GM12801 (cell line): ENCODE measurements at regions not wholly inside any gene's neighbourhood (a gene's known extent, or its start where the extent isn't known, plus 50 kb on each side); places are given as distances from the start of the nearest gene placed in this dataset.

ENCODE experiments used
- TF ChIP-seq, protein P1 (sequence below): IDR thresholded peaks from one replicate; pipeline ENCODE4 v1.5.1; 2011; ENCODE audit warnings: control low read depth; ENCODE audit not compliant: insufficient read length; ENCODE audit errors: extremely low read depth

DNA sequence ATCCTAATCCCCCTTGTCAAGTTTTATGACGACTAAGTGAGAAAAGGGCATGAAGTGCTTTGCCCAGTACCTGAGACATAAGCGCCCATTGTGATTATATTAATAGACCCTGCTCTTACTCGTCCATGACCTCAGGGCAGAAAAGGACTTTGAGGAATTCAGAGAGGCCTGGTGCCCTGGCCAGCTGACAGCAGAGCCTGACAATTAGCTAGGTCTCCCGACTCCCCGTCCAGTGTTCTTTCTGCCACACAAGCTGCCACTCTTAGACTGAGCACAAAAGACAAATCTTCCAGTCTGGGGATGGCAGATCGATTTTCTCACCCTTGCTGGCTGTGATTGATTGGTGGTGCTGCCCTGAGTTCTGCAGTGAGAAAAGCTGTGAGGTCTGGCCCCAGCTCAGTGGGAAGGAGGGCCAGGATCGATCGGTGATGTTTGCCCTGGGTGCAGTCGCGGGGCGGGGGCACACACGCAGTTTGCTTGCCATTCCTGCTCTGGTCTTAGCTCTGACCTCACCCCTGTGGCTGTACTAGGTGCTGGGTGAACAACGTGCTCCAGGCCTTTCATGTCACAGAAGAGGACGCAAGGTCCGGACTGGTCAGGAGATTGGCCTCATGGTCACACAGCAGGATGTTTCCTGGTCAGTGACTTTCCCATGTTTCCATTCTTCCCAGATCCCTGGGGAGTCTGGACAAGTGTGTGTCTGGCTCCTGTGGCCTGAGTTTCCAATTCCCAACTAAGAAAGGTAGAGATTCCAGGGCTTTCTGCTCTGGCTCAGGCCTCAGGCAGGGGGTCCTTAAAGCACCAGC lies 67.4 kb upstream of the TLE3 start:
- TF ChIP-seq, protein P1, sequence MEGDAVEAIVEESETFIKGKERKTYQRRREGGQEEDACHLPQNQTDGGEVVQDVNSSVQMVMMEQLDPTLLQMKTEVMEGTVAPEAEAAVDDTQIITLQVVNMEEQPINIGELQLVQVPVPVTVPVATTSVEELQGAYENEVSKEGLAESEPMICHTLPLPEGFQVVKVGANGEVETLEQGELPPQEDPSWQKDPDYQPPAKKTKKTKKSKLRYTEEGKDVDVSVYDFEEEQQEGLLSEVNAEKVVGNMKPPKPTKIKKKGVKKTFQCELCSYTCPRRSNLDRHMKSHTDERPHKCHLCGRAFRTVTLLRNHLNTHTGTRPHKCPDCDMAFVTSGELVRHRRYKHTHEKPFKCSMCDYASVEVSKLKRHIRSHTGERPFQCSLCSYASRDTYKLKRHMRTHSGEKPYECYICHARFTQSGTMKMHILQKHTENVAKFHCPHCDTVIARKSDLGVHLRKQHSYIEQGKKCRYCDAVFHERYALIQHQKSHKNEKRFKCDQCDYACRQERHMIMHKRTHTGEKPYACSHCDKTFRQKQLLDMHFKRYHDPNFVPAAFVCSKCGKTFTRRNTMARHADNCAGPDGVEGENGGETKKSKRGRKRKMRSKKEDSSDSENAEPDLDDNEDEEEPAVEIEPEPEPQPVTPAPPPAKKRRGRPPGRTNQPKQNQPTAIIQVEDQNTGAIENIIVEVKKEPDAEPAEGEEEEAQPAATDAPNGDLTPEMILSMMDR = no peak

DNA sequence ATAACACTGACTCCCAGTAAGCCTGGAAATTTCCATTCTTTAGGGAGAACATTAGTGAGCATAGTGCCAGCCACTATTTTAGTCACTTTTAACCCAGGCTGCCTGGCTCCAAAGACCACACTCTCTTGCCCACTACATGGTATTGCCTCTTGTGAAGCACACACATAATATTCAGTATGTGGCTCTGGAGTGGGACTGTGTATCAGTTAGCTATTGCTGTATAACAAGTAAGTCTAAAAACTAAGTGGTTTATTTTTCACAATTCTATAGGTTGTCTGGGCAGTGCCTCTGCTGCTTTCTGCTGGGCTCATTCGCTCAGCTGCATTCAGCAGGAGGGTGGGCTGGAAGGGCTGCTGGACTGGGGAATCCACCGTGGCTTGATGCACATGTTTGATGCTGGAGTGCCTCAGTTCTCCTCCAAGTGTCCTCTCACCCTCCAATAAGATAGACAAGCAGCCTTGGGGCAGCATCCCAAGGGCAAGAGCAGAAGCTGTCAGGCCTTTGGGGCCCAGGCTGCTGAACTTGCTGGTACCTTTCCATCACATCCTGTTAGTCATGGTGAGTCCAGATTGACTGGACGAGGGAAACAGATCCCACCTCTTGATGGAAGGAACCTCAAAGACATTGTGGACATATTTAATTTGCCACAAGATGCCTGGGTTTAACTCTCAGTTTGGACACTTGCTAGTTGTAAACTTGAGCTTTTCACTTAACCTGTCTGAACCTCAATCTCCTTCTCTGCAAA lies 66.6 kb upstream of the TLE3 start:
- TF ChIP-seq, protein P1 = no peak

DNA sequence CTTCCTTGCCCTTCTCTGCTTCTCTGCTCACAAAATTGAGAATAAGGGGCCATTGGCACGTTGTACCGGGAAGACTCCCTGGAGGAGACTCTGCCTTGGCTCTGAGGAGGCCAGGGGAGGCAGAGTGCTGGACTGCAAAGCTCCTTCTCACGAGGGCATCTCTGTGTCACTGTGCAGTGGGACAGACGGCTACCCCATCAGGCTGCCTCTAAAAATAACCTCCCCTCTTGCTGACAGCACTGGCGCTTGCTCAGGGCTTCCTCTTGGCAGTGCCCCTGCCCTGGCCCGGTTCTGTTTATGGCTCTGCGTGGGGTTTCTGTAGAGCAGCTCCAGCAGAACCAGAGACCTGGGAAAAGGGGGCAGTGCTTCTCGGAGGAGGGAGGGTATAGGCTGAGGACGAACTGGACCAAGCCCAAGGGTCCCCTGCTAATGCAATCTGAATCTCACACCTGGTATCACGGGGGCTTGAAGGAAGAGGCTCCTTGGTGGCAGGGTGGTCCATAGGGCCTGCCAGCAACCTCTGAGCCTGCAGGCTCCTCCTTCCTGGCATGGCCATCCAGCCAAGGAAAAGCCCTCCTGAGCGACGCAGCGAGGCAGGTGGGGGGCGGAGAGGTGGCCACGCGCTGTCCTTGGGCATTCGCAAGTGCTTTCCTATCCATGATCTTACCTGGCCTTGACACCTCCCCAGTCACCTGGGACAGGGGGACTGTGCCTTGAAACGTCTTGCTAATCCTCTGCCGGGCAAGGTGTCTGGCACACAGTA lies 63.3 kb upstream of the TLE3 start:
- TF ChIP-seq, protein P1 = no peak

DNA sequence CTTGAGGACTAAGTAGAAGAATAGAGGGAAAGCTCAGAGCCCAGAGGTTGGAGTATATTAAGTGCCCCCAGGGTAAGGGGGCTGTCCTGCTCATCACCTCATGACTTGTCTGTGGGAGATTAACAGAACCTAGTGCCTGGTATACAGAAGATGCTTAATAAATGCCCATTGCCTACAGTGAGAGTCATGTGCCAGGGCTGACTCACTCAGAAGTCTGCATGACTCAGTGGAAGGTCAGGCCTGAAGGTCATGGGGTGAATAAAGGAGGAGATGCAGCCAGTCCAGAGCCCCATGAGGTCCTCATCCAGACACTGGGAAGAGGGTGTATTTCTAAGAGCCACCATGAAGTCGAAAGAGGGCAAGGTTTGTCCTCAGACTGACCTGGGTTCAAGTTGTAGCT lies 62.5 kb upstream of the TLE3 start:
- TF ChIP-seq, protein P1 = no peak

DNA sequence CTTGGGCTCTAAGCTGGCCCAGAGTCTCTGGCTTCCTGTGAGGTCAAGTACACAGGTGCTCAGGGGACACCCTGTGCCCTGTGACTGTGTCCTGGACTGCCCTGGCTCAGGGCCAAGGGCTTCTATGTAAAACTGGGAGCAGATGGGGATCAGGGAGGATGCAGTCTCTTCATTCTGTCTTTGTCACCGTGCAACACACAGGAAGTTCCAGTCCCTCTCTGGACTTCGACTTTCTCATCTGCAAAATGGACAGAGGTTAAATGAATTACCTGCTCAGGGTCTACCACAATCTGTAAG lies 61.9 kb upstream of the TLE3 start:
- TF ChIP-seq, protein P1 = no peak

DNA sequence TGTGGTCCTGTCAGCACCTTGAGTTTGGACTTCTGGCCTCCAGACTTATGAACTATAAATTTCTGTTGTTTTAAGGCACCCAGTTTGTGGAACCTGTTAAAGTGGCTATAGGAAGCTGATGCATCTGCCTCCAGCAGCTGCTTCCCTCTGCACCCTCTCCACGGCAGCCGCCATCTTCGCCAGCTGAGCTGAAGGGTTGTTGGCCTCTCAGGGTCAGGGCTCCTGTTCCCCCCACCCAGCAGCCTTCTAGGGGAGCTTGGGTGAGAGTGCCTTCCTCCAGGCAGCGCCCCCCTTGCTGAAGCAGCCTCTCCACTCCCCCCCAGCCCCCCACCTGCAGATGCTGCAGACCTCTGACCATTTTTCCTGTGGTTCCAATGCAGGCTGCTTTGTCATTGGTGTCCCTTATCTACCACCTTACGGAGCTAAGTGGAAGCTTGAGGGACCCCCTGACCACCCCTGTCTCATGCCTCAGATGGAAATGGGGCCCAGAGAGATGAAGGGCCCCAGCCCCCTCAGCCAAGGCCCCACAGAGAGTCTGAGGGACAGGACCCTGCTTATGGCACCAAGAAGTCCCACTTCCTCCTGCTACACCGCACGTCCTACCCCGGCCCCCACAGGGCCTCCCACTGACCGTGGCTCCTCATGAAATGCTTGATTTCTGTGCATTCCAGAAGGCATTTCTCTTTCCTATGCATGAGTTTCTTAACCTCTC lies 61.4 kb upstream of the TLE3 start:
- TF ChIP-seq, protein P1 = no peak

DNA sequence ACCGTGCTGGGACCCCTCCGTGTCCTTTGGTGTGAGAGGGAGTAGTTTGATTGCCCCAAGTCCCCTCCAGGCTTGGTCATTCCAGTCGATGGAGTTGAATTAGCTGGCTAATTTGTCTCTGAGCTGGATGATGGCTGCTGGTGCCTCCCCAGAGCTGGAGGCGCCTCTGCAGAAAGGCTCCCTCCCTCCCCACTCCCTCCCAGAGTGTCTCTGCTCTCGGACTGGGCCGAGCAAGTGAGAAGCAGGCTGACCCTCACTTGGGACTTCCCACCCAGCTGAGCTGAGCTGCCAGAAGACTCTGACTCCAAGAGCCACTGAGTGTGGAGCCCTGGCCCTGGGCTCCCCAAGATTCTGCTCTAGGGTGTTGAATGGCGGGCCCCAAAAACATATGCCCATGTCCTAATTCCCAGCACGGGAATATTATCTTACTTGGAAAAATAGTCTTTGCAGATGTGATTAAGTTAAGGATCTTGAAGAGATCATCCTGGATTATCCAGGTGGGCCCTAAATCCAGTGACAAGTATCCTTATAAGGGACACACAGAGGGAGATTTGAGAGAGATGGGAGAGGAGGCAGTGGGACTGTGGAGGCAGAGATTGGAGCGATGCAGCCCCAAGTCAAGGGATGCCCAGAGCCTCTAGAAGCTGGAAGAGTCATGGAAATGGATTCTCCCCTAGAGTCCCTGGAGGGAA lies 60.7 kb upstream of the TLE3 start:
- TF ChIP-seq, protein P1 = no peak
